ENCODE measurements at regions not wholly inside any gene's neighbourhood (a gene's known extent, or its start where the extent isn't known, plus 50 kb on each side); places are given as distances from the start of the nearest gene placed in this dataset.
"Not testable (repeated sequence)": the region's sequence is repeated elsewhere in the genome, so short reads cannot be mapped to it uniquely, and the experiment has no call there.

- DNase-seq (ENCODE audit: low spot score in 2 of 2): no peak
Measured at GRCh38 chr14:83975435-83975834, 1554.5 kb upstream of the FLRT2 start.

GRCh38 chr14:83975841-83976770, 1553.8 kb upstream of the FLRT2 start:
- intact Hi-C loops (cut with DNase I; ENCODE audit: low total_unique reads): no loop called here
- TF ChIP-seq, protein P1, sequence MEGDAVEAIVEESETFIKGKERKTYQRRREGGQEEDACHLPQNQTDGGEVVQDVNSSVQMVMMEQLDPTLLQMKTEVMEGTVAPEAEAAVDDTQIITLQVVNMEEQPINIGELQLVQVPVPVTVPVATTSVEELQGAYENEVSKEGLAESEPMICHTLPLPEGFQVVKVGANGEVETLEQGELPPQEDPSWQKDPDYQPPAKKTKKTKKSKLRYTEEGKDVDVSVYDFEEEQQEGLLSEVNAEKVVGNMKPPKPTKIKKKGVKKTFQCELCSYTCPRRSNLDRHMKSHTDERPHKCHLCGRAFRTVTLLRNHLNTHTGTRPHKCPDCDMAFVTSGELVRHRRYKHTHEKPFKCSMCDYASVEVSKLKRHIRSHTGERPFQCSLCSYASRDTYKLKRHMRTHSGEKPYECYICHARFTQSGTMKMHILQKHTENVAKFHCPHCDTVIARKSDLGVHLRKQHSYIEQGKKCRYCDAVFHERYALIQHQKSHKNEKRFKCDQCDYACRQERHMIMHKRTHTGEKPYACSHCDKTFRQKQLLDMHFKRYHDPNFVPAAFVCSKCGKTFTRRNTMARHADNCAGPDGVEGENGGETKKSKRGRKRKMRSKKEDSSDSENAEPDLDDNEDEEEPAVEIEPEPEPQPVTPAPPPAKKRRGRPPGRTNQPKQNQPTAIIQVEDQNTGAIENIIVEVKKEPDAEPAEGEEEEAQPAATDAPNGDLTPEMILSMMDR (IDR thresholded peaks at IDR 0.05): no peak
- TF ChIP-seq POLR2A (IDR thresholded peaks at IDR 0.05): no peak
- 46 to 47% methylated on average over 7 of the region's 7 CpGs for WGBS, 2 donors
- DNase-seq (ENCODE audit: low spot score in 2 of 2): no peak
- H3K4me3 ChIP-seq (ENCODE audit: low read depth, poor library complexity, severe bottlenecking): no peak overlapping the region

More at GRCh38 chr14:83975435-83975834, 1554.5 kb upstream of the FLRT2 start:
- WGBS, 2 donors: 53 to 57% methylated on average over 2 of the region's 2 CpGs
- TF ChIP-seq POLR2A (IDR thresholded peaks at IDR 0.05): no peak
- TF ChIP-seq, protein P1 (IDR thresholded peaks at IDR 0.05): no peak
- no peak overlapping the region for H3K4me3 ChIP-seq (ENCODE audit: low read depth, poor library complexity, severe bottlenecking)
- intact Hi-C loops (cut with DNase I; ENCODE audit: low total_unique reads): no loop called here

DNA sequence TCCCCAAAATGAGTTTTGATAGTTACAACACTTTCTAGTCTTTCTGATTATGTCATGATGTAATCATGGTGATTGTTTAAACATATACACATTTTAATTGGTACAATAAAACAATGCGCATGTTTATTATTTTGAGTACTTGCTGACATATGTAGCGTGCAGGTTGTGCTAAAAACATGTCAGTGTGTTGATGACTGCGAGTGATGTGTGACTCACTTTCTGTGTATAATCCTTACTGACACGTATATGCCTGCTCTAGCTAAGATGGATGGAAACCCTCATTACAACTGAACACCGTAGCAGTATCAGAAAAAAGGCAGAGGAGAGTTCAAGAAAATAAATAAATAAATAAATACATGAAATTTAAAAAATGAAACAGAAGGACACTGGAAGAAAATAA, 1552.4 kb upstream of the FLRT2 start:
- WGBS, 2 donors: 78 to 89% methylated on average over 5 of the region's 5 CpGs
- intact Hi-C loops (cut with DNase I; ENCODE audit: low total_unique reads): no loop called here

GRCh38 chr14:83981676-83982258, 1548.2 kb upstream of the FLRT2 start:
- intact Hi-C loops (cut with DNase I; ENCODE audit: low total_unique reads); DNase-seq (ENCODE audit: low spot score in 2 of 2); H3K4me3 ChIP-seq (ENCODE audit: low read depth, poor library complexity, severe bottlenecking): not testable (repeated sequence)
- 80 to 86% methylated on average over 3 of the region's 3 CpGs for WGBS, 2 donors

More for the DNA sequence above, 1552.4 kb upstream of the FLRT2 start:
- TF ChIP-seq POLR2A (IDR thresholded peaks at IDR 0.05): no peak
- TF ChIP-seq, protein P1 (IDR thresholded peaks at IDR 0.05): no peak
- no peak overlapping the region for H3K4me3 ChIP-seq (ENCODE audit: low read depth, poor library complexity, severe bottlenecking)
- DNase-seq (ENCODE audit: low spot score in 2 of 2): no peak

GRCh38 chr14:83988275-83988674, 1541.7 kb upstream of the FLRT2 start:
- H3K4me3 ChIP-seq (ENCODE audit: low read depth, poor library complexity, severe bottlenecking): no peak overlapping the region
- intact Hi-C loops (cut with DNase I; ENCODE audit: low total_unique reads): no loop called here
- DNase-seq (ENCODE audit: low spot score in 2 of 2): no peak
- WGBS, 2 donors: 79 to 82% methylated on average over 3 of the region's 3 CpGs
- no peak for TF ChIP-seq POLR2A (IDR thresholded peaks at IDR 0.05)
- TF ChIP-seq, protein P1 (IDR thresholded peaks at IDR 0.05): no peak

GRCh38 chr14:83991666-83992065, 1538.3 kb upstream of the FLRT2 start:
- intact Hi-C loops (cut with DNase I; ENCODE audit: low total_unique reads): no loop called here
- TF ChIP-seq, protein P1 (IDR thresholded peaks at IDR 0.05): no peak
- TF ChIP-seq POLR2A (IDR thresholded peaks at IDR 0.05): no peak
- H3K4me3 ChIP-seq (ENCODE audit: low read depth, poor library complexity, severe bottlenecking): no peak overlapping the region
- DNase-seq (ENCODE audit: low spot score in 2 of 2): no peak
- 83 to 90% methylated on average over 3 of the region's 3 CpGs for WGBS, 2 donors
